Spleen (tissue), 11 donors: ENCODE measurements at regions not wholly inside any gene's neighbourhood (a gene's known extent, or its start where the extent isn't known, plus 50 kb on each side); places are given as distances from the start of the nearest gene placed in this dataset.

ENCODE experiments used
- DNase-seq: peaks from one replicate; pipeline ENCODE4 v3.0.0-alpha.2; 2020
- H3K27ac ChIP-seq, 8 donors: fragments of 200-600 bp; sonication (generic) in 7 of 8; 1 replicate in 4 of 8; 2 replicates in 4 of 8; pipeline versions ENCODE4 v1.5.0 to v1.8.0; 2016 to 2021; ENCODE audit warnings: inconsistent platforms in 4 of 8, mild to moderate bottlenecking in 4 of 8, moderate library complexity in 1 of 8
- H3K27me3 ChIP-seq, 7 donors: fragments of 200-600 bp; sonication (generic) in 6 of 7; replicated peaks in 1 of 7; 1 replicate in 4 of 7; 2 replicates in 3 of 7; pipeline versions ENCODE4 v1.5.0 to v1.8.0; 2016 to 2021; ENCODE audit warnings: inconsistent platforms in 3 of 7, mild to moderate bottlenecking in 1 of 7
- H3K36me3 ChIP-seq, 6 donors: fragments of 200-600 bp; sonication (generic) in 5 of 6; 1 replicate in 4 of 6; 2 replicates in 2 of 6; pipeline versions ENCODE4 v1.5.0 to v1.8.0; 2016 to 2021; ENCODE audit warnings: inconsistent platforms in 2 of 6
- H3K4me1 ChIP-seq, 6 donors: fragments of 200-600 bp; sonication (generic) in 5 of 6; 1 replicate in 3 of 6; 2 replicates in 3 of 6; pipeline versions ENCODE4 v1.5.0 to v1.8.0; 2016 to 2021; ENCODE audit warnings: inconsistent platforms in 3 of 6
- H3K4me3 ChIP-seq, 8 donors: fragments of 200-600 bp; sonication (generic) in 7 of 8; 1 replicate in 4 of 8; 2 replicates in 4 of 8; pipeline versions ENCODE4 v1.5.0 to v1.8.0; 2016 to 2021; ENCODE audit warnings: inconsistent platforms in 4 of 8, mild to moderate bottlenecking in 4 of 8, moderate library complexity in 2 of 8
- H3K9me3 ChIP-seq, 8 donors: fragments of 200-600 bp; sonication (generic) in 7 of 8; 1 replicate in 4 of 8; 2 replicates in 4 of 8; pipeline versions ENCODE4 v1.5.0 to v1.8.0; 2016 to 2021; ENCODE audit warnings: inconsistent platforms in 4 of 8
- POLR2A ChIP-seq, 3 donors: fragments of 450-650 bp; IDR thresholded peaks; one replicate each; pipeline ENCODE4 v1.5.1; 2017; ENCODE audit warnings: antibody characterized with exemption in 3 of 3, mild to moderate bottlenecking in 1 of 3
- POLR2AphosphoS5 ChIP-seq, 3 donors: sonication (generic); formaldehyde crosslinking; IDR thresholded peaks; one replicate each; pipeline ENCODE4 v1.5.1; 2017; ENCODE audit warnings: antibody characterized with exemption in 3 of 3
- WGBS, 5 donors: extraction: QIAGEN DNeasy Blood & Tissue Kit in 3 of 5; methylation state at CpG; one replicate each; pipeline versions ENCODE4 v1.1.5 to v1.1.7; 2013 to 2018; 5-methylcytosine and 5-hydroxymethylcytosine counted together
- intact Hi-C: fragments of 100-400 bp; cut with DNase I; formaldehyde crosslinking; loops from one replicate; pipeline ENCODE4 v1.15.0; 2023; ENCODE audit warnings: low total_unique reads
- TF ChIP-seq, protein P1 (sequence below), 11 experiments: fragments of 200-600 bp in 7 of 11; fragments of 450-650 bp in 4 of 11; sonication (generic) in 4 of 11; IDR thresholded peaks in 8 of 11; conservative IDR thresholded peaks in 3 of 11; 1 replicate in 7 of 11; 2 replicates in 4 of 11; pipeline versions ENCODE4 v1.4.0 to v1.8.0; 2016 to 2021; ENCODE audit warnings: antibody characterized with exemption in 11 of 11, inconsistent platforms in 4 of 11, mild to moderate bottlenecking in 1 of 11
- donor health status: healthy with polysubstance abuse.
- donor health status: DM: no; HTN: no; CAD: no; lungs with moderate emphysema.
- donor health status: DM: no; HTN: no; CAD: no.
- donor health status: Bipolar disorder and iron deficiency.
- donor health status: healthy.
- donor health status: DM: no; HTN: no; CAD: no.
- donor health status: DM: yes; HTN: yes; CAD: no.

GRCh38 chr17:72332367-72332766 lies 211.5 kb downstream of the SOX9 start:
- Histone ChIP-seq H3K9me3 (no peaks in the 10 kb centered on the region), H3K27me3 (peaks cover 0 to 64% (median 0%) of the 10 kb centered on the region in 7 donors), H3K27ac (no peak overlapping the region), H3K4me3 (no peak overlapping the region), H3K36me3 (no peaks in the 10 kb centered on the region), H3K4me1 (peaks cover 0 to 8% (median 0%) of the 10 kb centered on the region in 6 donors)
- intact Hi-C loops: no loop called here
- no peak for DNase-seq
- WGBS, 5 donors: 52 to 79% (median 64%) methylated on average over 3 of the region's 3 CpGs
- TF ChIP-seq POLR2AphosphoS5 (IDR thresholded peaks at IDR 0.05): no peak
- TF ChIP-seq, protein P1, sequence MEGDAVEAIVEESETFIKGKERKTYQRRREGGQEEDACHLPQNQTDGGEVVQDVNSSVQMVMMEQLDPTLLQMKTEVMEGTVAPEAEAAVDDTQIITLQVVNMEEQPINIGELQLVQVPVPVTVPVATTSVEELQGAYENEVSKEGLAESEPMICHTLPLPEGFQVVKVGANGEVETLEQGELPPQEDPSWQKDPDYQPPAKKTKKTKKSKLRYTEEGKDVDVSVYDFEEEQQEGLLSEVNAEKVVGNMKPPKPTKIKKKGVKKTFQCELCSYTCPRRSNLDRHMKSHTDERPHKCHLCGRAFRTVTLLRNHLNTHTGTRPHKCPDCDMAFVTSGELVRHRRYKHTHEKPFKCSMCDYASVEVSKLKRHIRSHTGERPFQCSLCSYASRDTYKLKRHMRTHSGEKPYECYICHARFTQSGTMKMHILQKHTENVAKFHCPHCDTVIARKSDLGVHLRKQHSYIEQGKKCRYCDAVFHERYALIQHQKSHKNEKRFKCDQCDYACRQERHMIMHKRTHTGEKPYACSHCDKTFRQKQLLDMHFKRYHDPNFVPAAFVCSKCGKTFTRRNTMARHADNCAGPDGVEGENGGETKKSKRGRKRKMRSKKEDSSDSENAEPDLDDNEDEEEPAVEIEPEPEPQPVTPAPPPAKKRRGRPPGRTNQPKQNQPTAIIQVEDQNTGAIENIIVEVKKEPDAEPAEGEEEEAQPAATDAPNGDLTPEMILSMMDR (IDR thresholded peaks at IDR 0.05 in 8 of 11, conservative IDR thresholded peaks at IDR 0.05 in 3 of 11): no peak
- TF ChIP-seq POLR2A (IDR thresholded peaks at IDR 0.05): no peak

DNA sequence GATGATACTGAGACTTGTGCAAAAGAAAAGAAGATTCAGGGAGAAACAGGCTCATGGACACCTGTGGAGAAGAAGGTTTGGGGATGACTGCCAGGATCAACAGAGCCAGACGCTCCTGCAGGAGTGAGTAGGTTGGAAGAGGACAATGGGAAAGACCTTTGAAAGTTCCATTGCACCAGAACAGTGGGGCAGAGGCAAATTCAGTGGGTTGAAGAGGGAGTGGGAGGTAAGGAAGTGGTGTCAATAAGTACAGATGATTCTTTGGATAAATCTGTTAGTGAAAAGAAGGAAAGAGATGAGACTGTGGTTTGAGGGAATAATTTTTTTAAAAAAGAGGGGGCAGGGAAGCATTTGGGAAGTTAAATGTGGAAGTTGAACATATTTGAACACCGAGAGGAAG lies 212.8 kb downstream of the SOX9 start:
- Histone ChIP-seq H3K27me3 (peaks cover 0 to 76% (median 0%) of the 10 kb centered on the region in 7 donors), H3K9me3 (no peaks in the 10 kb centered on the region), H3K27ac (no peak overlapping the region), H3K36me3 (no peaks in the 10 kb centered on the region), H3K4me1 (peaks cover 4 to 15% (median 8%) of the 10 kb centered on the region in 6 donors), H3K4me3 (no peak overlapping the region)
- WGBS, 5 donors: 51 to 63% (median 53%) methylated on average over 2 of the region's 2 CpGs
- no peak for DNase-seq
- TF ChIP-seq, protein P1 (IDR thresholded peaks at IDR 0.05 in 8 of 11, conservative IDR thresholded peaks at IDR 0.05 in 3 of 11): no peak
- TF ChIP-seq POLR2AphosphoS5 (IDR thresholded peaks at IDR 0.05) (no peak), POLR2A (IDR thresholded peaks at IDR 0.05) (no peak)
- intact Hi-C loops: no loop called here

GRCh38 chr17:72334205-72334604 lies 213.4 kb downstream of the SOX9 start:
- TF ChIP-seq POLR2AphosphoS5 (IDR thresholded peaks at IDR 0.05): no peak
- TF ChIP-seq, protein P1 (IDR thresholded peaks at IDR 0.05 in 8 of 11, conservative IDR thresholded peaks at IDR 0.05 in 3 of 11): no peak
- no peak for TF ChIP-seq POLR2A (IDR thresholded peaks at IDR 0.05)
- H3K27me3 ChIP-seq: peaks cover 0 to 82% (median 0%) of the 10 kb centered on the region in 7 donors
- no peak overlapping the region for H3K27ac ChIP-seq
- intact Hi-C loops: no loop called here
- 47 to 68% (median 52%) methylated on average over 3 of the region's 3 CpGs for WGBS, 5 donors
- no peaks in the 10 kb centered on the region for H3K9me3 ChIP-seq
- DNase-seq: no peak
- no peak overlapping the region for H3K4me3 ChIP-seq
- H3K4me1 ChIP-seq: peaks cover 8 to 22% (median 12%) of the 10 kb centered on the region in 6 donors
- no peaks in the 10 kb centered on the region for H3K36me3 ChIP-seq

DNA sequence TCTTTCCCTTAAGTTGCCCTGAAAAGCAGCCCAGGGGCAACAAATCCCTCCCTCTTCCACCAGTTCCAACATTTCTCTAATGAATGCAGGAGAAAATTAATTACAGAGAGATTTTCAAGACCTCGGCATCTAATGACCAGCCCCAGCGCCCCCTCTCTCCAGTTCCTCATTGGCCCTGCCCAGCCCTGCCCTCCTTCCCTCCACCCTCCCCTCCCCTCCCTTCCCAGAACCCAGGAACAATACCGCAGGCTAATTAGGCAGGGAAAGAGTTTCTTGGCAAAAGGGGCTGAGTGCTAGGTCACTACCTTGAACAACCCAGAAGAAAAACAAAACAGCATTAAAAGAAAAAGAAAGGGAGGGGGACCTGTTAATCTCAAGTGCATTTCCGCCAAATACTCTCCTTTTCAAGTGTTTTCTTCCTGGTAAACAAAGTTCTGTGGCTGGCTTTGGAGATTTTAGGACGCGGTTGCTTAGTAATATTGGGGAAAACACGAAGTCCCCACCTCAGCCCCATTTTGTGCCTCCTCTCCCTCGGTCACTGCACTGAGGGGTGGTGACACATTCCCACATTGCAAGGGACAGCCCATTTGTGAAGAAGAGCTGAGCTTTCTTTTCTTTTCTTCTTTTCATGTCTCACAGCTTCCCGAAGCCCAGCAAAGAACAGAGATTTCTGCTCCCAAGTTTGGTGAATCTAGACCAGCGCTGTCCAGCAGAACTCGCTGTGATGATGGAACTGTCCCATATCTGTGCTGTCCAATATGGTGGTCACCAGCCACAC lies 215.4 kb downstream of the SOX9 start:
- H3K27me3 ChIP-seq: peaks cover 0 to 89% (median 0%) of the 10 kb centered on the region in 7 donors
- H3K4me3 ChIP-seq: no peak overlapping the region
- no peak overlapping the region for H3K27ac ChIP-seq
- TF ChIP-seq, protein P1 (IDR thresholded peaks at IDR 0.05 in 8 of 11, conservative IDR thresholded peaks at IDR 0.05 in 3 of 11): no peak
- TF ChIP-seq POLR2A (IDR thresholded peaks at IDR 0.05): no peak
- no peak for TF ChIP-seq POLR2AphosphoS5 (IDR thresholded peaks at IDR 0.05)
- 35 to 44% (median 38%) methylated on average over 11 of the region's 11 CpGs for WGBS, 5 donors
- no peaks in the 10 kb centered on the region for H3K9me3 ChIP-seq
- DNase-seq: no peak
- H3K4me1 ChIP-seq: peaks cover 8 to 27% (median 16%) of the 10 kb centered on the region in 6 donors
- intact Hi-C loops: no loop called here
- no peaks in the 10 kb centered on the region for H3K36me3 ChIP-seq
